Fibroblast of peridontal ligament (primary cell): ENCODE measurements at regions not wholly inside any gene's neighbourhood (a gene's known extent, or its start where the extent isn't known, plus 50 kb on each side); places are given as distances from the start of the nearest gene placed in this dataset.

Source experiments
- DNase-seq: peaks from one replicate; pipeline ENCODE4 v3.0.0-alpha.2; 2010; ENCODE audit errors: extremely low read depth

- no peak for DNase-seq
Measured at GRCh38 chr6:156725712-156726111, 51.5 kb upstream of the ARID1B start.

GRCh38 chr6:156720691-156721685 lies 56.2 kb upstream of the ARID1B start:
- DNase-seq, result peak; percentile 7

GRCh38 chr6:156719720-156720563 lies 57.2 kb upstream of the ARID1B start:
- DNase-seq, result peak; percentile 78

- DNase-seq, result no peak
Measured at GRCh38 chr6:156719395-156719719, 57.8 kb upstream of the ARID1B start.

- peak; percentile 68 for DNase-seq
Measured at GRCh38 chr6:156718647-156719394, 58.4 kb upstream of the ARID1B start.

- DNase-seq, result no peak
Measured at GRCh38 chr6:156717542-156717941, 59.6 kb upstream of the ARID1B start.

GRCh38 chr6:156715839-156716238 lies 61.3 kb upstream of the ARID1B start:
- no peak for DNase-seq

GRCh38 chr6:156713548-156713947 lies 63.6 kb upstream of the ARID1B start:
- DNase-seq, result no peak

GRCh38 chr6:156710479-156710878 lies 66.7 kb upstream of the ARID1B start:
- no peak for DNase-seq

GRCh38 chr6:156707818-156708217 lies 69.4 kb upstream of the ARID1B start:
- DNase-seq, result no peak

GRCh38 chr6:156703719-156704118 lies 73.5 kb upstream of the ARID1B start:
- DNase-seq, result peak; percentile 49

- DNase-seq, result no peak
Measured at GRCh38 chr6:156701966-156702365, 75.2 kb upstream of the ARID1B start.

GRCh38 chr6:156700440-156701057 lies 76.6 kb upstream of the ARID1B start:
- no peak for DNase-seq

GRCh38 chr6:156699935-156700334 lies 77.2 kb upstream of the ARID1B start:
- DNase-seq, result no peak

GRCh38 chr6:156699017-156699421 lies 78.2 kb upstream of the ARID1B start:
- DNase-seq, result peak; percentile 14

- DNase-seq, result no peak
Measured at GRCh38 chr6:156698239-156699016, 78.8 kb upstream of the ARID1B start.

GRCh38 chr6:156697225-156697830 lies 79.8 kb upstream of the ARID1B start:
- DNase-seq, result no peak

- DNase-seq, result no peak
Measured at GRCh38 chr6:156695742-156696141, 81.4 kb upstream of the ARID1B start.

GRCh38 chr6:156694679-156695078 lies 82.5 kb upstream of the ARID1B start:
- no peak for DNase-seq

GRCh38 chr6:156691018-156691417 lies 86.2 kb upstream of the ARID1B start:
- DNase-seq, result no peak
